ENCODE measurements at regions not wholly inside any gene's neighbourhood (a gene's known extent, or its start where the extent isn't known, plus 50 kb on each side); places are given as distances from the start of the nearest gene placed in this dataset.

DNA sequence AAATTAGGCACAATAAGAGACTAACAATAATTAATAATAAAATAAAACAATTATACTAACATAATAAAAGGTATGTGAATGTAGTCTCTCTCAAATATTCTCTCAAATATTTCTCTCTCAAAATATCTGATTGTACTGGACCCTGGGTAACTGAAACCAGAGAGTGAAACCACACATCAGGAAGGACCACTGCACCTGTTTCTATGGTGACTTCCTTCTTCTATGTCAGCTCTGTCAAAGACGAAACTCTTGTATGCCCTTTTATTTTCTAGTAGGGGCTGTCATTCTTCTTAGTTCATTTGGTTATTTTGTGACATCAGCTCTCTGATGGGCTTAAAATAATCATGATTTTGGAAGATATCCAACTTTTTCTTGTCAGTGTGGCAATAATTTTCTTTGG is 428.0 kb upstream of the TPK1 start (continued):
- no peak for TF ChIP-seq SUPT20H (IDR thresholded peaks at IDR 0.05; ENCODE audit: borderline replicate concordance, control insufficient read depth, low read depth, low read length)
- TF ChIP-seq, protein P1, sequence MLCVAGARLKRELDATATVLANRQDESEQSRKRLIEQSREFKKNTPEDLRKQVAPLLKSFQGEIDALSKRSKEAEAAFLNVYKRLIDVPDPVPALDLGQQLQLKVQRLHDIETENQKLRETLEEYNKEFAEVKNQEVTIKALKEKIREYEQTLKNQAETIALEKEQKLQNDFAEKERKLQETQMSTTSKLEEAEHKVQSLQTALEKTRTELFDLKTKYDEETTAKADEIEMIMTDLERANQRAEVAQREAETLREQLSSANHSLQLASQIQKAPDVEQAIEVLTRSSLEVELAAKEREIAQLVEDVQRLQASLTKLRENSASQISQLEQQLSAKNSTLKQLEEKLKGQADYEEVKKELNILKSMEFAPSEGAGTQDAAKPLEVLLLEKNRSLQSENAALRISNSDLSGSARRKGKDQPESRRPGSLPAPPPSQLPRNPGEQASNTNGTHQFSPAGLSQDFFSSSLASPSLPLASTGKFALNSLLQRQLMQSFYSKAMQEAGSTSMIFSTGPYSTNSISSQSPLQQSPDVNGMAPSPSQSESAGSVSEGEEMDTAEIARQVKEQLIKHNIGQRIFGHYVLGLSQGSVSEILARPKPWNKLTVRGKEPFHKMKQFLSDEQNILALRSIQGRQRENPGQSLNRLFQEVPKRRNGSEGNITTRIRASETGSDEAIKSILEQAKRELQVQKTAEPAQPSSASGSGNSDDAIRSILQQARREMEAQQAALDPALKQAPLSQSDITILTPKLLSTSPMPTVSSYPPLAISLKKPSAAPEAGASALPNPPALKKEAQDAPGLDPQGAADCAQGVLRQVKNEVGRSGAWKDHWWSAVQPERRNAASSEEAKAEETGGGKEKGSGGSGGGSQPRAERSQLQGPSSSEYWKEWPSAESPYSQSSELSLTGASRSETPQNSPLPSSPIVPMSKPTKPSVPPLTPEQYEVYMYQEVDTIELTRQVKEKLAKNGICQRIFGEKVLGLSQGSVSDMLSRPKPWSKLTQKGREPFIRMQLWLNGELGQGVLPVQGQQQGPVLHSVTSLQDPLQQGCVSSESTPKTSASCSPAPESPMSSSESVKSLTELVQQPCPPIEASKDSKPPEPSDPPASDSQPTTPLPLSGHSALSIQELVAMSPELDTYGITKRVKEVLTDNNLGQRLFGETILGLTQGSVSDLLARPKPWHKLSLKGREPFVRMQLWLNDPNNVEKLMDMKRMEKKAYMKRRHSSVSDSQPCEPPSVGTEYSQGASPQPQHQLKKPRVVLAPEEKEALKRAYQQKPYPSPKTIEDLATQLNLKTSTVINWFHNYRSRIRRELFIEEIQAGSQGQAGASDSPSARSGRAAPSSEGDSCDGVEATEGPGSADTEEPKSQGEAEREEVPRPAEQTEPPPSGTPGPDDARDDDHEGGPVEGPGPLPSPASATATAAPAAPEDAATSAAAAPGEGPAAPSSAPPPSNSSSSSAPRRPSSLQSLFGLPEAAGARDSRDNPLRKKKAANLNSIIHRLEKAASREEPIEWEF (IDR thresholded peaks at IDR 0.05; ENCODE audit: insufficient replicate concordance, low read depth, low read length), result no peak
- no peak for TF ChIP-seq MXI1 (IDR thresholded peaks at IDR 0.05; ENCODE audit: low read depth, low read length)

DNA sequence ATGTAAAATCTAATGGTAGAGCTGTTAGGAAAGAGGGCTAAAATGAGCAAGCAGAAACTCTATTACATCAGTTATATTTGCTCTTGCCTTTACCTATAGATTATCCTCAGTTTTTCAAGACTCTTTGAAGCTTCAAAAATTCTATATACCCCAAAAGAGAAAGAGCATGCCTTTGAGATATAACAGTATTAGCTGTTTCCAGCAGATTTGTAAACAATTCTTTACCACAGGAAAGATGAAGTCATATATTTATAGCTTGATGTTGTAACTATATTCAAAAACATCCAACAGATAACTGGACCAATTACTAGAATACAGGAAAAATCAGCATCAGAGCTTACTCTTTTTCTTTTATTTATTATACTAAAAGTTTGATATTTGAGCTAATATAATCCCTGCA is 416.2 kb upstream of the TPK1 start:
- Histone ChIP-seq H3K4me3 (no peak overlapping the region), H2AFZ (ENCODE audit: control insufficient read depth, low read depth, low read length) (no peak overlapping the region), H3K36me3 (ENCODE audit: control insufficient read depth in 2 of 2, insufficient read depth in 2 of 2, low read length in 1 of 2) (no peaks in the 10 kb centered on the region), H3K79me2 (ENCODE audit: control insufficient read depth, insufficient read depth, low read length) (no peaks in the 10 kb centered on the region), H3K9ac (ENCODE audit: control insufficient read depth, insufficient read depth, low read length) (no peak overlapping the region), H3K27ac (ENCODE audit: control insufficient read depth, insufficient read depth) (no peak overlapping the region), H3K27me3 (replicated peaks in 1 of 2; ENCODE audit: control insufficient read depth in 2 of 2, insufficient read depth in 2 of 2, low read length in 1 of 2) (no peaks in the 10 kb centered on the region), H3K9me3 (replicated peaks; ENCODE audit: control insufficient read depth, insufficient read depth, low read length) (no peaks in the 10 kb centered on the region), H3K4me1 (ENCODE audit: control insufficient read depth, insufficient read depth, low read length) (no peaks in the 10 kb centered on the region), H3K4me2 (ENCODE audit: control insufficient read depth, insufficient read depth) (no peak overlapping the region), H4K20me1 (ENCODE audit: control insufficient read depth, insufficient read depth) (no peaks in the 10 kb centered on the region)
- ChIA-PET RAD21 (ENCODE audit: unreplicated experiment) (no interaction called here), SMC1A (ENCODE audit: uncharacterized antibody, unreplicated experiment) (no interaction called here), CTCF (no interaction called here), POLR2A (no interaction called here)
- intact Hi-C loops (cut with micrococcal nuclease; ENCODE audit: unreplicated experiment) (no loop called here), in situ Hi-C loops (cut with MboI) (no loop called here)
- no TSS peak for BruUV-seq (replicated peaks)
- DNase-seq (ENCODE audit: low read depth, low spot score), result no peak
- no peak for TF ChIP-seq SMC3 (IDR thresholded peaks at IDR 0.05; ENCODE audit: borderline replicate concordance, low read length)
- TF ChIP-seq, protein P2, sequence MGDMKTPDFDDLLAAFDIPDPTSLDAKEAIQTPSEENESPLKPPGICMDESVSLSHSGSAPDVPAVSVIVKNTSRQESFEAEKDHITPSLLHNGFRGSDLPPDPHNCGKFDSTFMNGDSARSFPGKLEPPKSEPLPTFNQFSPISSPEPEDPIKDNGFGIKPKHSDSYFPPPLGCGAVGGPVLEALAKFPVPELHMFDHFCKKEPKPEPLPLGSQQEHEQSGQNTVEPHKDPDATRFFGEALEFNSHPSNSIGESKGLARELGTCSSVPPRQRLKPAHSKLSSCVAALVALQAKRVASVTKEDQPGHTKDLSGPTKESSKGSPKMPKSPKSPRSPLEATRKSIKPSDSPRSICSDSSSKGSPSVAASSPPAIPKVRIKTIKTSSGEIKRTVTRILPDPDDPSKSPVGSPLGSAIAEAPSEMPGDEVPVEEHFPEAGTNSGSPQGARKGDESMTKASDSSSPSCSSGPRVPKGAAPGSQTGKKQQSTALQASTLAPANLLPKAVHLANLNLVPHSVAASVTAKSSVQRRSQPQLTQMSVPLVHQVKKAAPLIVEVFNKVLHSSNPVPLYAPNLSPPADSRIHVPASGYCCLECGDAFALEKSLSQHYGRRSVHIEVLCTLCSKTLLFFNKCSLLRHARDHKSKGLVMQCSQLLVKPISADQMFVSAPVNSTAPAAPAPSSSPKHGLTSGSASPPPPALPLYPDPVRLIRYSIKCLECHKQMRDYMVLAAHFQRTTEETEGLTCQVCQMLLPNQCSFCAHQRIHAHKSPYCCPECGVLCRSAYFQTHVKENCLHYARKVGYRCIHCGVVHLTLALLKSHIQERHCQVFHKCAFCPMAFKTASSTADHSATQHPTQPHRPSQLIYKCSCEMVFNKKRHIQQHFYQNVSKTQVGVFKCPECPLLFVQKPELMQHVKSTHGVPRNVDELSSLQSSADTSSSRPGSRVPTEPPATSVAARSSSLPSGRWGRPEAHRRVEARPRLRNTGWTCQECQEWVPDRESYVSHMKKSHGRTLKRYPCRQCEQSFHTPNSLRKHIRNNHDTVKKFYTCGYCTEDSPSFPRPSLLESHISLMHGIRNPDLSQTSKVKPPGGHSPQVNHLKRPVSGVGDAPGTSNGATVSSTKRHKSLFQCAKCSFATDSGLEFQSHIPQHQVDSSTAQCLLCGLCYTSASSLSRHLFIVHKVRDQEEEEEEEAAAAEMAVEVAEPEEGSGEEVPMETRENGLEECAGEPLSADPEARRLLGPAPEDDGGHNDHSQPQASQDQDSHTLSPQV (IDR thresholded peaks at IDR 0.05), result no peak
- TF ChIP-seq MEF2A (IDR thresholded peaks at IDR 0.05; ENCODE audit: insufficient read depth, low read depth, low read length), result no peak
- TF ChIP-seq, protein P3, sequence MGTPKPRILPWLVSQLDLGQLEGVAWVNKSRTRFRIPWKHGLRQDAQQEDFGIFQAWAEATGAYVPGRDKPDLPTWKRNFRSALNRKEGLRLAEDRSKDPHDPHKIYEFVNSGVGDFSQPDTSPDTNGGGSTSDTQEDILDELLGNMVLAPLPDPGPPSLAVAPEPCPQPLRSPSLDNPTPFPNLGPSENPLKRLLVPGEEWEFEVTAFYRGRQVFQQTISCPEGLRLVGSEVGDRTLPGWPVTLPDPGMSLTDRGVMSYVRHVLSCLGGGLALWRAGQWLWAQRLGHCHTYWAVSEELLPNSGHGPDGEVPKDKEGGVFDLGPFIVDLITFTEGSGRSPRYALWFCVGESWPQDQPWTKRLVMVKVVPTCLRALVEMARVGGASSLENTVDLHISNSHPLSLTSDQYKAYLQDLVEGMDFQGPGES (IDR thresholded peaks at IDR 0.05), result no peak
- TF ChIP-seq MTA2 (IDR thresholded peaks at IDR 0.05; ENCODE audit: low read depth), result no peak
- no peak for ATAC-seq
- FAIRE-seq, result no peak
